Gastroesophageal sphincter (tissue), 4 donors: ENCODE measurements at regions not wholly inside any gene's neighbourhood (a gene's known extent, or its start where the extent isn't known, plus 50 kb on each side); places are given as distances from the start of the nearest gene placed in this dataset.

Experiments
- ATAC-seq: fragments of 150-250 bp; one replicate; pipeline ENCODE4 v1.9.1; 2016; ENCODE audit warnings: mild to moderate bottlenecking, moderate library complexity
- H3K27ac ChIP-seq, 4 donors: fragments of 200-600 bp; sonication (generic) in 3 of 4; 1 replicate in 3 of 4; 2 replicates in 1 of 4; pipeline ENCODE4 v1.5.1; 2016 to 2019
- H3K27me3 ChIP-seq: fragments of 200-600 bp; sonication (generic); one replicate; pipeline ENCODE4 v1.5.1; 2019
- H3K36me3 ChIP-seq, 2 donors: fragments of 200-600 bp; sonication (generic); one replicate each; pipeline ENCODE4 v1.5.1; 2019; ENCODE audit warnings: control low read depth in 1 of 2
- H3K4me1 ChIP-seq, 3 donors: fragments of 200-600 bp; sonication (generic); 1 replicate in 2 of 3; 2 replicates in 1 of 3; pipeline ENCODE4 v1.5.1; 2016 to 2019; ENCODE audit warnings: control low read depth in 2 of 3
- H3K4me3 ChIP-seq, 2 donors: fragments of 200-600 bp; sonication (generic); one replicate each; pipeline ENCODE4 v1.5.1; 2019; ENCODE audit warnings: mild to moderate bottlenecking in 1 of 2, moderate library complexity in 1 of 2
- H3K9me3 ChIP-seq, 3 donors: fragments of 200-600 bp; sonication (generic); one replicate each; pipeline ENCODE4 v1.5.1; 2017 to 2019; ENCODE audit warnings: control low read depth in 2 of 3
- CTCF ChIP-seq, 4 experiments: fragments of 200-600 bp in 2 of 4; fragments of 450-650 bp in 2 of 4; sonication (generic) in 1 of 4; IDR thresholded peaks; one replicate each; pipeline ENCODE4 v1.5.1; 2017 to 2019; ENCODE audit warnings: antibody characterized with exemption in 4 of 4, mild to moderate bottlenecking in 2 of 4, moderate library complexity in 2 of 4
- EP300 ChIP-seq: sonication (generic); formaldehyde crosslinking; IDR thresholded peaks from one replicate; pipeline ENCODE4 v1.6.1; 2017; ENCODE audit warnings: antibody characterized with exemption, mild to moderate bottlenecking
- POLR2A ChIP-seq, 2 donors: fragments of 450-650 bp; IDR thresholded peaks; one replicate each; pipeline ENCODE4 v1.6.1; 2017; ENCODE audit warnings: antibody characterized with exemption in 2 of 2, mild to moderate bottlenecking in 2 of 2, moderate library complexity in 1 of 2
- POLR2AphosphoS5 ChIP-seq: sonication (generic); formaldehyde crosslinking; IDR thresholded peaks from one replicate; pipeline ENCODE4 v1.6.1; 2017; ENCODE audit warnings: antibody characterized with exemption
- WGBS, 2 donors: methylation state at CpG; one replicate each; pipeline ENCODE4 v1.1.5; 2018; ENCODE audit warnings: low coverage in 1 of 2; 5-methylcytosine and 5-hydroxymethylcytosine counted together

DNA sequence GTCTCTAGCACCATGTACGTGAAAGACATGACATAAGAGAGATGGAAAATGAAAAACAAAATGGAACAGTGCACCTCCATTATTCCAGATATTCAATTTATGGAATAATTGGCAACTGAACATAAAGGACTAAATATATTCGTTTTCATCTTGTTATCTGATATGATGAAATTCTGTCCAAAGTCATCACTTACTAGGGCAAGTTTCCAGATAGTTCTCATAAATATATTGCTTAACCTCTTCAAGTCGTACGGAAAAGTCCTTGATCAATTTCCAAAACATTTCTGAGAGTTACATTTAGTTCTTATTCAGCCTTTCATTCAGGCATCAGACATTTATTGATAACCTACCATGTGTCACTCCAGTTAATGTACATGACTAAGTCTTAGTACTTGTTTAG, 185.2 kb downstream of the HGF start:
- H3K9me3 ChIP-seq, result no peaks in the 10 kb centered on the region
- WGBS, 2 donors, result 68 to 74% methylated on average over 2 to 4 of the region's 4 CpGs
- H3K4me3 ChIP-seq, result no peak overlapping the region
- ATAC-seq, result no peak
- TF ChIP-seq POLR2AphosphoS5, result no peak
- no peak for TF ChIP-seq POLR2A (IDR thresholded peaks at IDR 0.05)
- TF ChIP-seq EP300, result no peak
- TF ChIP-seq CTCF (IDR thresholded peaks at IDR 0.05), result no peak
- H3K27me3 ChIP-seq, result no peaks in the 10 kb centered on the region
- no peaks in the 10 kb centered on the region for H3K4me1 ChIP-seq
- no peaks in the 10 kb centered on the region for H3K36me3 ChIP-seq
- H3K27ac ChIP-seq, result no peak overlapping the region

GRCh38 chr7:81583882-81584533, 185.8 kb downstream of the HGF start:
- Histone ChIP-seq H3K9me3 (no peaks in the 10 kb centered on the region), H3K27me3 (no peaks in the 10 kb centered on the region), H3K27ac (no peak overlapping the region), H3K36me3 (no peaks in the 10 kb centered on the region), H3K4me1 (no peaks in the 10 kb centered on the region), H3K4me3 (no peak overlapping the region)
- no peak for ATAC-seq
- TF ChIP-seq POLR2AphosphoS5 (no peak), EP300 (no peak), CTCF (IDR thresholded peaks at IDR 0.05) (no peak), POLR2A (IDR thresholded peaks at IDR 0.05) (no peak)
- WGBS, 2 donors, result 67 to 84% methylated on average over 2 of the region's 2 CpGs

DNA sequence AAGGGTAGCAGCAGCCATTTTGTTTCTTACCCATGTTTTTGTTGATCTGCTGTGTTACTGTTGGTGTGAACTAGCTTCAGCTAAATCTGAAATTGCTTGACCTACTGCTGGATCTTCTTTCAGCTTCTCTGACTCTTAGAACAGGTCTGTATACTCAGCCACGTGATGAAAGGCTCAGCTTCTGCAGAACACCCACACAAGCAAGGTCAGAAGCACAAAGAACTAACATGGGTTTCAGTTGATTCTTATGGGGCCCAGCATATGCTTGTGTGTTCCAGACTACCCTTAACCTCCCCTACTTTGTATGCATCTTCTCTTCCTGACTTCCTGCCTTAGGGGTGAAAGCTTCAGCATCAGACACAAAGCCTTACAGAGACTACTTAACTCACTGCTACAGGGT, 186.8 kb downstream of the HGF start:
- no peaks in the 10 kb centered on the region for H3K27me3 ChIP-seq
- H3K4me3 ChIP-seq, result no peak overlapping the region
- no peaks in the 10 kb centered on the region for H3K9me3 ChIP-seq
- 71 to 100% methylated on average over 1 of the region's 1 CpG for WGBS, 2 donors
- ATAC-seq, result no peak
- H3K36me3 ChIP-seq, result no peaks in the 10 kb centered on the region
- no peak overlapping the region for H3K27ac ChIP-seq
- TF ChIP-seq POLR2AphosphoS5, result no peak
- TF ChIP-seq EP300, result no peak
- TF ChIP-seq POLR2A (IDR thresholded peaks at IDR 0.05), result no peak
- TF ChIP-seq CTCF (IDR thresholded peaks at IDR 0.05), result no peak
- H3K4me1 ChIP-seq, result no peaks in the 10 kb centered on the region

- no peak for ATAC-seq
- Histone ChIP-seq H3K4me1 (no peaks in the 10 kb centered on the region), H3K27ac (no peak overlapping the region), H3K4me3 (no peak overlapping the region), H3K36me3 (no peaks in the 10 kb centered on the region), H3K27me3 (no peaks in the 10 kb centered on the region), H3K9me3 (no peaks in the 10 kb centered on the region)
- TF ChIP-seq POLR2A (IDR thresholded peaks at IDR 0.05), result no peak
- no peak for TF ChIP-seq CTCF (IDR thresholded peaks at IDR 0.05)
- TF ChIP-seq POLR2AphosphoS5, result no peak
- no peak for TF ChIP-seq EP300
- WGBS, 2 donors, result 88 to 91% methylated on average over 2 of the region's 2 CpGs
These were observed 192.1 kb downstream of the HGF start for GRCh38 chr7:81577642-81578340.

- Histone ChIP-seq H3K27ac (no peak overlapping the region), H3K9me3 (no peaks in the 10 kb centered on the region), H3K4me3 (no peak overlapping the region), H3K36me3 (no peaks in the 10 kb centered on the region), H3K4me1 (no peaks in the 10 kb centered on the region), H3K27me3 (no peaks in the 10 kb centered on the region)
- no peak for ATAC-seq
- 62 to 92% methylated on average over 5 to 6 of the region's 6 CpGs for WGBS, 2 donors
- no peak for TF ChIP-seq POLR2A (IDR thresholded peaks at IDR 0.05)
These were observed 195.0 kb downstream of the HGF start for GRCh38 chr7:81574723-81575326.
